Lung (tissue), 11 donors: ENCODE measurements at regions not wholly inside any gene's neighbourhood (a gene's known extent, or its start where the extent isn't known, plus 50 kb on each side); places are given as distances from the start of the nearest gene placed in this dataset.

ENCODE experiments used
- ATAC-seq: fragments of 200-7000 bp; cut with Tn5 transposase; one replicate; pipeline ENCODE4 v1.9.1; 2020; ENCODE audit warnings: moderate number of reproducible peaks; ENCODE audit not compliant: insufficient read depth, low FRiP score
- DNase-seq, 3 donors: peaks; one replicate each; pipeline ENCODE4 v3.0.0-alpha.2; 2013 to 2017
- H3K27ac ChIP-seq, 2 donors: one replicate each; pipeline ENCODE4 v1.5.1; 2013; ENCODE audit warnings: mild to moderate bottlenecking in 2 of 2, moderate library complexity in 2 of 2, control low read depth in 1 of 2, inconsistent platforms in 1 of 2, low read depth in 1 of 2, low read length in 1 of 2
- H3K27me3 ChIP-seq, 3 donors: one replicate each; pipeline ENCODE4 v1.5.1; 2013; ENCODE audit warnings: low read length in 2 of 3; ENCODE audit not compliant: control insufficient read depth in 3 of 3, insufficient read depth in 3 of 3
- H3K36me3 ChIP-seq, 4 donors: one replicate each; pipeline ENCODE4 v1.5.1; 2013; ENCODE audit warnings: low read length in 4 of 4, mild to moderate bottlenecking in 1 of 4, moderate library complexity in 1 of 4; ENCODE audit not compliant: control insufficient read depth in 4 of 4, insufficient read depth in 4 of 4
- H3K4me1 ChIP-seq, 5 donors: one replicate each; pipeline ENCODE4 v1.5.1; 2013; ENCODE audit warnings: low read length in 5 of 5, mild to moderate bottlenecking in 2 of 5, moderate library complexity in 1 of 5; ENCODE audit not compliant: control insufficient read depth in 5 of 5, insufficient read depth in 5 of 5
- H3K4me3 ChIP-seq: one replicate; pipeline ENCODE4 v1.5.1; 2013; ENCODE audit warnings: mild to moderate bottlenecking, control low read depth, moderate library complexity
- H3K9ac ChIP-seq, 2 donors: one replicate each; pipeline ENCODE4 v1.5.1; 2013; ENCODE audit warnings: low read length in 2 of 2, control low read depth in 1 of 2; ENCODE audit not compliant: insufficient read depth in 1 of 2
- H3K9me3 ChIP-seq, 4 donors: one replicate each; pipeline ENCODE4 v1.5.1; 2013; ENCODE audit warnings: low read length in 3 of 4, mild to moderate bottlenecking in 1 of 4, moderate library complexity in 1 of 4; ENCODE audit not compliant: control insufficient read depth in 4 of 4, insufficient read depth in 3 of 4
- WGBS, 2 donors: extraction: QIAGEN DNeasy Blood & Tissue Kit; methylation state at CpG; one replicate each; pipeline ENCODE4 v1.1.7; 2013; 5-methylcytosine and 5-hydroxymethylcytosine counted together
- TF ChIP-seq, protein P1 (sequence below): IDR thresholded peaks from 2 replicates; pipeline ENCODE4 v1.5.1; 2012; ENCODE audit warnings: mild to moderate bottlenecking; ENCODE audit errors: control extremely low read depth, extremely low read depth
- donor health status: control.
- donor health status: control.
- donor health status: Bipolar disorder and iron deficiency.
- donor health status: healthy.
- donor health status: DM: yes; HTN: yes; CAD: no.

DNA sequence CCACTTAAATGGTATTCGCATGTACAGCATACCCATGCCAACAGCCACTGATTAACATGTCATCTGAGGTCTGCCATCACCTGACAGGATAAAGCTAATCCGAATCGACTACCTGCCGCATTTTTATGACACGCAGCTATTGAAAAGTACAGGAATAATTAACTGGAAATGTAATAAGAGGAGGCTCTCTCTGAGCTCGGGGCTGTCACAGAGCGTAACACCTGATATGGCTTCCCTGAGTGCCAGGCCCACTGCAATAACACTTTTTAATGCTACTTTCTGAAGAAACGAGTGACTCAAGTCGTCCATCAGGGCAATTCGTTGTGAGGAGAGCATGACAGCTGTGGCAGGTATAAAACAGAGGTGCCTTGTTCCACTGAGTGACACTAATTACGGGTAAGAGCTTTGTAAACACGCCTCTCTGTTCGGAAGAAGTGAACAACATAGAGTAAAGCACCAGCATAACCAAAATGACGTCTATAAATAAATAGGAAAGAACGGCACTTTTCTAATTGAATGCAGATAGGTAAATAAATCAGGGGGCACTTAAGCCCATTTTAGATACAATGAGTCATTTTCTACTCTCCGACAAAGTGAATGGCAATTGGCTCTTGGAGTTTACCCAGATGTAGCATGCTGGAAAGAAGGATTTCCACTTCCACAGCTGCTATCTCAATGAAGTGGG lies 56.5 kb upstream of the CREB5 start:
- ATAC-seq (no peak), DNase-seq (no peak)
- Histone ChIP-seq H3K36me3 (no peaks in the 10 kb centered on the region), H3K27ac (no peak overlapping the region), H3K9ac (no peak overlapping the region), H3K4me3 (no peak overlapping the region), H3K27me3 (no peaks in the 10 kb centered on the region), H3K9me3 (no peaks in the 10 kb centered on the region), H3K4me1 (no peaks in the 10 kb centered on the region)
- TF ChIP-seq, protein P1, sequence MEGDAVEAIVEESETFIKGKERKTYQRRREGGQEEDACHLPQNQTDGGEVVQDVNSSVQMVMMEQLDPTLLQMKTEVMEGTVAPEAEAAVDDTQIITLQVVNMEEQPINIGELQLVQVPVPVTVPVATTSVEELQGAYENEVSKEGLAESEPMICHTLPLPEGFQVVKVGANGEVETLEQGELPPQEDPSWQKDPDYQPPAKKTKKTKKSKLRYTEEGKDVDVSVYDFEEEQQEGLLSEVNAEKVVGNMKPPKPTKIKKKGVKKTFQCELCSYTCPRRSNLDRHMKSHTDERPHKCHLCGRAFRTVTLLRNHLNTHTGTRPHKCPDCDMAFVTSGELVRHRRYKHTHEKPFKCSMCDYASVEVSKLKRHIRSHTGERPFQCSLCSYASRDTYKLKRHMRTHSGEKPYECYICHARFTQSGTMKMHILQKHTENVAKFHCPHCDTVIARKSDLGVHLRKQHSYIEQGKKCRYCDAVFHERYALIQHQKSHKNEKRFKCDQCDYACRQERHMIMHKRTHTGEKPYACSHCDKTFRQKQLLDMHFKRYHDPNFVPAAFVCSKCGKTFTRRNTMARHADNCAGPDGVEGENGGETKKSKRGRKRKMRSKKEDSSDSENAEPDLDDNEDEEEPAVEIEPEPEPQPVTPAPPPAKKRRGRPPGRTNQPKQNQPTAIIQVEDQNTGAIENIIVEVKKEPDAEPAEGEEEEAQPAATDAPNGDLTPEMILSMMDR: no peak
- WGBS, 2 donors: 75 to 84% methylated on average over 16 of the region's 16 CpGs

DNA sequence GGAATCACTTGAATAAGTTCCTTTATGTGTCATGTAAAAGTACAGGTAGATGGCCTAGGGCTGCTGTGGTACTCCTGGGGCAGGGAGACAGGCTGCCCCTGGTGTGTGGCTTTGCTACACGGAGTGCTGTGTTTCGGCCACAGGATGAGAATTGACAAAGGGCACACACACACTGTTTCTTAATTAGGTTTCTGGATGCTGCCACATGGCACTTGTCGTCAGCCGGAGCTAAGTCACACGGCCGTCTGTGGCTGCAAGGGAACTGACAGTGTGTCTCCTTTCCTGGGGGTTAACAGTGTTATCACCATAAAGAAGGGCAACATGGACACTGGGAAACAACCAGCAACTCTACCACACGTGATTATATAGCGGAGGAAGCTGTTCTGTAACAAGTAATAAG lies 55.7 kb upstream of the CREB5 start:
- 77 to 78% methylated on average over 8 of the region's 8 CpGs for WGBS, 2 donors
- Histone ChIP-seq H3K9me3 (no peaks in the 10 kb centered on the region), H3K27ac (no peak overlapping the region), H3K36me3 (no peaks in the 10 kb centered on the region), H3K4me1 (no peaks in the 10 kb centered on the region), H3K4me3 (no peak overlapping the region), H3K9ac (no peak overlapping the region), H3K27me3 (no peaks in the 10 kb centered on the region)
- TF ChIP-seq, protein P1: no peak
- DNase-seq (no peak), ATAC-seq (no peak)

DNA sequence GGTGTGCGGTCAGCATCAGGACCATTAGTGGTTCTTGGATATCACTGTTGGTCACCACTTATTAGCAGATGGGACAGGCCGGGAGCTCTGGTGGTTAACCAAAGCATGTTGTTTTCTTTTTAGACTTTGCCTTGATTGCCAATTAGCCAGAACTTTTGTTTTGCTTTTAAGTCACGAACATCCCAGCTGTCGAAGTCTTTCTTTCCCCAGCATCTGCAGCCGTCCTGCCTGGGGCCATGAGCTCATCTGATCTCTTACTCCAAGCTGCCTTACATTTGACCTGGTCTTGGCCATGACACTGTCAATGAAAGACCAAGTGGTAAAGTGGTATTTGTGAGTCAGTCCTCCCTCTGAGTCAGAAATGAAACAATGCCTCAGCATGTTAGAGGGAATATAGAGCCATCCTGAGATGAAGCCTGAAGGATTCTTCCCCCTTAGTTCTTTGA lies 53.9 kb upstream of the CREB5 start:
- WGBS, 2 donors: 86 to 97% methylated on average over 5 of the region's 5 CpGs
- no peaks in the 10 kb centered on the region for H3K9me3 ChIP-seq
- H3K27me3 ChIP-seq: no peaks in the 10 kb centered on the region
- DNase-seq (no peak), ATAC-seq (no peak)
- no peak overlapping the region for H3K4me3 ChIP-seq
- no peaks in the 10 kb centered on the region for H3K4me1 ChIP-seq
- no peak overlapping the region for H3K27ac ChIP-seq
- no peak overlapping the region for H3K9ac ChIP-seq
- H3K36me3 ChIP-seq: no peaks in the 10 kb centered on the region
- TF ChIP-seq, protein P1: no peak

DNA sequence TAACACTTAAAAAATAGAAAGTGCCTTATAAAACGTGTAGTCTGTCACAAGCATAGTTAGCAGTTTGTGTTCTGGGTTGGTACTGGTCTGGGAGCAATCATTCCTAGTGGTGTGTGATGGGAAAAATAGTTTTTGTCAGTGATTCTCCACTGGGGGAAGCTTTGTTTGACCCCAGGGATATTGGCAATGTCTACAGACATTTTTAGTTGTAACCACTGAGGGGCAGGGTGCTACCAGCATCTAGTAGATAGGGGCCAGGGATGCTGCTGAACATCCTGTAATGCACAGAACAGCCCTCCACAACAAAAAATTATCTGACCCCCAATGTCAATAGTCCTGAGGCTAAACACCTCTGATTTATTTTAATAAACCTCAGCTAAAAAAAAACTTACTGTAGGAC lies 51.6 kb upstream of the CREB5 start:
- TF ChIP-seq, protein P1: no peak
- Histone ChIP-seq H3K9ac (no peak overlapping the region), H3K36me3 (no peaks in the 10 kb centered on the region), H3K4me3 (no peak overlapping the region), H3K9me3 (no peaks in the 10 kb centered on the region), H3K4me1 (no peaks in the 10 kb centered on the region), H3K27ac (no peak overlapping the region), H3K27me3 (no peaks in the 10 kb centered on the region)
- no peak for DNase-seq
- WGBS, 2 donors: 82% methylated on average over 1 of the region's 1 CpG
- ATAC-seq: no peak
